Hippocampal formation (tissue), 2 donors: ENCODE measurements at regions not wholly inside any gene's neighbourhood (a gene's known extent, or its start where the extent isn't known, plus 50 kb on each side); places are given as distances from the start of the nearest gene placed in this dataset.
"Not testable (repeated sequence)": the region's sequence is repeated elsewhere in the genome, so short reads cannot be mapped to it uniquely, and the experiment has no call there.

Experiments used
- DNase-seq, 2 donors: peaks; one replicate each; lab custom pipeline; 2025; lab: John Stamatoyannopoulos, UW

GRCh38 chr7:69432276-69432675 is 166.0 kb upstream of the AUTS2 start:
- DNase-seq, result not testable (repeated sequence)

GRCh38 chr7:69433081-69433480 is 165.2 kb upstream of the AUTS2 start:
- DNase-seq, result no peak

GRCh38 chr7:69434398-69434815 is 163.9 kb upstream of the AUTS2 start:
- no peak for DNase-seq

GRCh38 chr7:69435711-69436110 is 162.6 kb upstream of the AUTS2 start:
- DNase-seq, result no peak

- DNase-seq, result no peak
These were observed 161.3 kb upstream of the AUTS2 start for GRCh38 chr7:69436946-69437345.

GRCh38 chr7:69438584-69439412 is 159.5 kb upstream of the AUTS2 start:
- DNase-seq, result no peak

- DNase-seq, result no peak
These were observed 158.5 kb upstream of the AUTS2 start for GRCh38 chr7:69439636-69440325.

GRCh38 chr7:69440976-69441375 is 157.3 kb upstream of the AUTS2 start:
- DNase-seq, result no peak

GRCh38 chr7:69443136-69443535 is 155.1 kb upstream of the AUTS2 start:
- no peak for DNase-seq

GRCh38 chr7:69445541-69445940 is 152.7 kb upstream of the AUTS2 start:
- no peak for DNase-seq

GRCh38 chr7:69446213-69446612 is 152.1 kb upstream of the AUTS2 start:
- DNase-seq, result not testable (repeated sequence)

GRCh38 chr7:69448071-69448470 is 150.2 kb upstream of the AUTS2 start:
- DNase-seq, result no peak

GRCh38 chr7:69450456-69450855 is 147.8 kb upstream of the AUTS2 start:
- DNase-seq, result no peak

- DNase-seq, result no peak
These were observed 146.6 kb upstream of the AUTS2 start for GRCh38 chr7:69451715-69452114.

- DNase-seq, result no peak
These were observed 145.5 kb upstream of the AUTS2 start for GRCh38 chr7:69452797-69453196.

GRCh38 chr7:69457595-69458504 is 140.4 kb upstream of the AUTS2 start:
- DNase-seq, result no peak

GRCh38 chr7:69464035-69464434 is 134.2 kb upstream of the AUTS2 start:
- no peak for DNase-seq

- DNase-seq, result no peak
These were observed 133.0 kb upstream of the AUTS2 start for GRCh38 chr7:69465262-69465661.

GRCh38 chr7:69467826-69468225 is 130.4 kb upstream of the AUTS2 start:
- DNase-seq, result no peak

GRCh38 chr7:69476416-69476815 is 121.9 kb upstream of the AUTS2 start:
- DNase-seq, result no peak

- DNase-seq, result no peak
These were observed 115.6 kb upstream of the AUTS2 start for GRCh38 chr7:69482676-69483075.

- no peak for DNase-seq
These were observed 108.7 kb upstream of the AUTS2 start for GRCh38 chr7:69489533-69489932.
